Coronary artery (tissue), 2 donors: ENCODE measurements at regions not wholly inside any gene's neighbourhood (a gene's known extent, or its start where the extent isn't known, plus 50 kb on each side); places are given as distances from the start of the nearest gene placed in this dataset.
"Not testable (repeated sequence)": the region's sequence is repeated elsewhere in the genome, so short reads cannot be mapped to it uniquely, and the experiment has no call there.

Experiments
- DNase-seq: peaks from one replicate; pipeline ENCODE4 v3.0.0-alpha.2; 2017; ENCODE audit warnings: low spot score
- H3K27ac ChIP-seq, 2 donors: fragments of 200-600 bp; sonication (generic); one replicate each; pipeline ENCODE4 v1.5.1; 2016 to 2019
- H3K4me3 ChIP-seq: fragments of 200-600 bp; sonication (generic); 2 replicates; pipeline ENCODE4 v1.5.1; 2016; ENCODE audit warnings: mild to moderate bottlenecking, moderate library complexity
- TF ChIP-seq, protein P1 (sequence below): fragments of 200-600 bp; sonication (generic); IDR thresholded peaks from one replicate; pipeline ENCODE4 v1.5.1; 2019; ENCODE audit warnings: antibody characterized with exemption

DNA sequence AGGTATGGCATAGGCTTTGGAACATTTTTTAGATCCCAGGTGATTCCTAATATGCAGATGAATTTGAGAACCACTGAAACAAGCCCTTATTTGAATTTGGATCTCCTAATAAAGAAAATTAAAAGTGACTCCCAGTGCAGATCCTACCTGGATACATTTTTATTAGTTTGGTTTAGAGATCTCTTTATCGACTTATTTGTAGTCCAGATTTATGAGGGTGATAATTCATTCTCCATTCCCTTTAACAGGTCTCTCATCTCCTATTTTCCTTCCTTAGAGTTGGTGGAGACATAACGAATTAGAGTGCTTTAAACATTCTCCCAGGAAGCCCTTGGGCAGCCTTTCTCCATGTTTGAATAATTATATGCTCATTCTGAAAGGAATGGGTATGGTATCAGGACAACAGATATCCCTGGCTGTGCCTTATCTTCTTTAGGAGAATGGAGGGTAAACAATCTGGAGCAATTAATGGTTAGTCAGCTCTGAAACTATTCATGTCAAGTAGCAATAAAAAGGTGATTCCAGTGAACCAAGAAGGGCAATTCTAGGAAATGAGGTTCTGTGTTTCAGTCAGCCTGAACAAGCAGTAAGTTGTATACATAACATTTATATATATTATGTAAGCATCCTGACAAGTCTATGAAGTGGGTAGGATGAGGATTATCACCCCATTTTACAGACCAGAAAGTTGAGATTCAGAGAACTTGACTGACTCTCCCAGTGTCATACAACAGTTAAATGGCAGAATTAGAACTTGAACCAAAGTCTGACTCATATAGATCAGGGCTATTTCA is 53.9 kb upstream of the RCE1 start:
- Histone ChIP-seq H3K4me3 (no peak overlapping the region), H3K27ac (no peak overlapping the region)
- TF ChIP-seq, protein P1, sequence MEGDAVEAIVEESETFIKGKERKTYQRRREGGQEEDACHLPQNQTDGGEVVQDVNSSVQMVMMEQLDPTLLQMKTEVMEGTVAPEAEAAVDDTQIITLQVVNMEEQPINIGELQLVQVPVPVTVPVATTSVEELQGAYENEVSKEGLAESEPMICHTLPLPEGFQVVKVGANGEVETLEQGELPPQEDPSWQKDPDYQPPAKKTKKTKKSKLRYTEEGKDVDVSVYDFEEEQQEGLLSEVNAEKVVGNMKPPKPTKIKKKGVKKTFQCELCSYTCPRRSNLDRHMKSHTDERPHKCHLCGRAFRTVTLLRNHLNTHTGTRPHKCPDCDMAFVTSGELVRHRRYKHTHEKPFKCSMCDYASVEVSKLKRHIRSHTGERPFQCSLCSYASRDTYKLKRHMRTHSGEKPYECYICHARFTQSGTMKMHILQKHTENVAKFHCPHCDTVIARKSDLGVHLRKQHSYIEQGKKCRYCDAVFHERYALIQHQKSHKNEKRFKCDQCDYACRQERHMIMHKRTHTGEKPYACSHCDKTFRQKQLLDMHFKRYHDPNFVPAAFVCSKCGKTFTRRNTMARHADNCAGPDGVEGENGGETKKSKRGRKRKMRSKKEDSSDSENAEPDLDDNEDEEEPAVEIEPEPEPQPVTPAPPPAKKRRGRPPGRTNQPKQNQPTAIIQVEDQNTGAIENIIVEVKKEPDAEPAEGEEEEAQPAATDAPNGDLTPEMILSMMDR = no peak
- DNase-seq = no peak

DNA sequence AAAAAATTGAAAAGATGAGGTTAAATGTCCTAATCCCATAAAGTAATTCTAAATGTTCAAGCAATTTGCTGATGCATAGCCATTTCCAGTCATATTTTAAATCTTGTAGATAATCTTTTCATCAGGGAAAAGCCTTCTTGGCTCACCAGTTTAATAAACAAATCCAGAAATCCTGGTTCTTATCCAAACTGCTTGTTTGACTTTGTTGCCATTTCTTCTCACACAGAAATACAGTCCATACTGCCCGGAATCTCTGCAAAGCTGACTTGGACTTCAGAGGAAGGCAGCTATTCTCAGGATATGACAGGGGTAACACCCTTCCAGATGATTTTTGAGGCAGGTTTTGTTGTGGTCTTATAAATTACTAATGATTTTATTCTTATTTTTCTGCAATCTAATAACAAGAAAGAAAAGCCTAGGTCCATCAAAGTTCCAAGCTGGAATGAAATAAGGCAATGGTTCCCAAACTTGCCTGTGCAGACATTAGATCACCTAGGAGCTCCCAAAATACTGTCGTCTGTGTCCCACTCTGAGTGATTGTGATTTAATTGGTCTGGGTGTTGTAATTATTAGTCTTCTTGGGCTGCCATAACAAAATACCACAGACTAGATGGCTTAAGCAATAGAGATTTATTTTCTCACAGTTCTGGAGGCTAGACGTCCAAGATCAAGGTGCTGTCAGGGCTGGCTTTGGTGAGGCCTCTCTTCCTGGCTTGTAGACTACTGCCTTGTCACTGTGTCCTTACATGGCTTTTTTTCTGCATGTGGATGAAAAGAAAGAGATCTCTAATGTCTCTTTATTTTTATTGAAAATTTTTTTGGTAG is 55.1 kb upstream of the RCE1 start:
- H3K4me3 ChIP-seq = no peak overlapping the region
- no peak overlapping the region for H3K27ac ChIP-seq
- no peak for DNase-seq
- TF ChIP-seq, protein P1 = no peak

DNA sequence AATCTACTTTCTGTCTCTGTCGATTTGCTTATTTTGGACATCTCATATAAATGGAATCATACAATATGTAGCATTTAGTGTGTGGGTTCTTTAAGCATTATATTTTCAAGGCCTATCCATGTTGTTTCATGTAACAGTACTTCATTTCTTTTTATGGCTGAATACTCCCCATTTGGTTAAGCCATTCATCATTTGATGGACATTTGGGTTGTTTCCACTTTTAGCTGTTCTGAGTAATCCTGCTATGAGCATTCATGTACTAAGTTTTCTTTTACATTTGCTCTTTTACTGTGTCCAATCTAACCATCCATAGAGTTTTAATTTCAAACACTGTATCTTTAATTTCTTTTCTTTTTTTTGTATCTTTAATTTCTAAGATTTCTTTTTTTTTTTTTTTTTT is 55.6 kb upstream of the SPTBN2 start:
- TF ChIP-seq, protein P1 = no peak
- DNase-seq = no peak
- peak overlapping the region in 1 of 2 donors; percentile 2 for H3K27ac ChIP-seq
- H3K4me3 ChIP-seq = no peak overlapping the region

DNA sequence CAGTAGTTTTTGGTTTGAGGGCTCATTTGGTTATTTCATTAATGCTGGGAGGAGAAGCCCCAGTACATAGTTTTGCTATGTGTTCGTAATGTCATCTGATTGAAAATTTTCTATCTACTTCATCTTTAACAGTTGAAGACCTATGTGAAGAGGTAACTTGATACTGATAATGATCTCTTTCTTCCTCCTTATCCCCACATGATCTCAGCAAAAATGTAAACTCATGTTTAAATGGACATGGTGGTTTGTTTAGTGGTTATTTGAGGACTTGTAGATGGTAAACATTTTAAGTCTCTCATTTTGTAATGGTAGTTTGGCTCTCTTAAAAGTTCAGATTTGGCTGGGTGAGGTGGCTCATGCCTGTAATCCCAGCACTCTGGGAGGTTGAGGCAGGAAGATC is 53.7 kb upstream of the SPTBN2 start:
- TF ChIP-seq, protein P1 = no peak
- Histone ChIP-seq H3K4me3 (no peak overlapping the region), H3K27ac (no peak overlapping the region)
- DNase-seq = no peak

DNA sequence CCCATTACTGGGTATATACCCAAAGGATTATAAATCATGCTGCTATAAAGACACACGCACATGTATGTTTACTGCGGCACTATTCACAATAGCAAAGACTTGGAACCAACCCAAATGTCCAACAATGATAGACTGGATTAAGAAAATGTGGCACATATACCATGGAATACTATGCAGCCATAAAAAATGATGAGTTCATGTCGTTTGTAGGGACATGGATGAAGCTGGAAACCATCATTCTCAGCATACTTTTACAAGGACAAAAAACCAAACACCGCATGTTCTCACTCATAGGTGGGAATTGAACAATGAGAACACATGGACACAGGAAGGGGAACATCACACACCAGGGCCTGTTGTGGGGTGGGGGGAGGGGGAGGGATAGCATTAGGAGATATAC is 50.6 kb upstream of the SPTBN2 start:
- H3K4me3 ChIP-seq, DNase-seq, H3K27ac ChIP-seq: not testable (repeated sequence)
